Panc1 (cell line): ENCODE measurements at regions not wholly inside any gene's neighbourhood (a gene's known extent, or its start where the extent isn't known, plus 50 kb on each side); places are given as distances from the start of the nearest gene placed in this dataset.

ENCODE experiments used
- CTCF ChIP-seq: fragments of 450-650 bp; IDR thresholded peaks from 2 replicates; pipeline ENCODE4 v1.5.1; 2017; ENCODE audit warnings: mild to moderate bottlenecking
- POLR2AphosphoS5 ChIP-seq: IDR thresholded peaks from 2 replicates; pipeline ENCODE4 v1.6.1; 2012; ENCODE audit warnings: mild to moderate bottlenecking, low read depth, low read length, moderate library complexity

- TF ChIP-seq CTCF (no peak), POLR2AphosphoS5 (no peak)
These were observed 506.6 kb downstream of the RNF144B start for GRCh38 chr6:18893540-18894269.
